GM23338 (cell line): ENCODE measurements at regions not wholly inside any gene's neighbourhood (a gene's known extent, or its start where the extent isn't known, plus 50 kb on each side); places are given as distances from the start of the nearest gene placed in this dataset.

Source experiments
- ATAC-seq: fragments of 200-7000 bp; cut with Tn5 transposase; 3 replicates; pipeline ENCODE4 v1.9.1; 2020
- DNase-seq: peaks from one replicate; pipeline ENCODE4 v3.0.0-alpha.2; 2015; ENCODE audit warnings: low spot score
- H2AFZ ChIP-seq: fragments of 200-600 bp; sonication (generic); 2 replicates; pipeline ENCODE4 v1.8.0; 2016; ENCODE audit warnings: antibody characterized with exemption, mild to moderate bottlenecking, moderate library complexity
- H3F3A ChIP-seq: fragments of 200-600 bp; sonication (generic); replicated peaks from 2 replicates; pipeline ENCODE4 v1.8.0; 2017; ENCODE audit warnings: antibody characterized with exemption, mixed run types, low read depth
- H3K27ac ChIP-seq: fragments of 200-600 bp; sonication (generic); 2 replicates; pipeline ENCODE4 v1.6.1; 2016; ENCODE audit warnings: low read depth
- H3K27me3 ChIP-seq: fragments of 200-600 bp; sonication (generic); 2 replicates; pipeline ENCODE4 v1.8.0; 2016; ENCODE audit warnings: mild to moderate bottlenecking, mixed run types, moderate library complexity; ENCODE audit not compliant: insufficient read depth
- H3K36me3 ChIP-seq: fragments of 200-600 bp; sonication (generic); 2 replicates; pipeline ENCODE4 v1.8.0; 2016; ENCODE audit warnings: mild to moderate bottlenecking; ENCODE audit not compliant: insufficient read depth
- H3K4me1 ChIP-seq: fragments of 200-600 bp; sonication (generic); 2 replicates; pipeline ENCODE4 v1.8.0; 2016; ENCODE audit warnings: mild to moderate bottlenecking, moderate library complexity; ENCODE audit not compliant: insufficient read depth
- H3K4me2 ChIP-seq: fragments of 200-600 bp; sonication (generic); 2 replicates; pipeline ENCODE4 v1.7.1; 2017; ENCODE audit warnings: mixed run types
- H3K4me3 ChIP-seq: fragments of 200-600 bp; sonication (generic); 2 replicates; pipeline ENCODE4 v1.6.1; 2016; ENCODE audit warnings: mixed run types
- H3K79me2 ChIP-seq: fragments of 200-600 bp; sonication (generic); replicated peaks from 2 replicates; pipeline ENCODE4 v1.8.0; 2017; ENCODE audit warnings: mild to moderate bottlenecking; ENCODE audit not compliant: insufficient read depth
- H3K9me2 ChIP-seq: fragments of 200-600 bp; sonication (generic); 2 replicates; pipeline ENCODE4 v1.8.0; 2017; ENCODE audit not compliant: insufficient read depth
- H4K20me1 ChIP-seq: fragments of 200-600 bp; sonication (generic); replicated peaks from 2 replicates; pipeline ENCODE4 v1.8.0; 2017; ENCODE audit warnings: mild to moderate bottlenecking; ENCODE audit not compliant: insufficient read depth
- H3K27ac Mint-ChIP-seq: 2 replicates; pipeline ENCODE4 v1.8.0; 2020; ENCODE audit warnings: inconsistent platforms, mild to moderate bottlenecking, moderate library complexity, mixed read lengths
- H3K27me3 Mint-ChIP-seq: 3 replicates; pipeline ENCODE4 v1.8.0; 2022; ENCODE audit warnings: low read depth, mild to moderate bottlenecking, moderate library complexity, mixed read lengths, inconsistent platforms; ENCODE audit not compliant: insufficient read depth, poor library complexity
- H3K36me3 Mint-ChIP-seq: 3 replicates; pipeline ENCODE4 v1.8.0; 2021; ENCODE audit warnings: low read depth, mild to moderate bottlenecking, inconsistent platforms, moderate library complexity, mixed read lengths
- H3K4me1 Mint-ChIP-seq: 3 replicates; pipeline ENCODE4 v1.8.0; 2020; ENCODE audit warnings: mild to moderate bottlenecking, inconsistent platforms, mixed read lengths
- H3K4me3 Mint-ChIP-seq: 3 replicates; pipeline ENCODE4 v1.8.0; 2021; ENCODE audit warnings: moderate library complexity, mild to moderate bottlenecking, inconsistent platforms, mixed read lengths
- H3K9me3 Mint-ChIP-seq: 3 replicates; pipeline ENCODE4 v1.8.0; 2020; ENCODE audit warnings: moderate library complexity, mild to moderate bottlenecking, inconsistent platforms, mixed read lengths
- CREB1 ChIP-seq: fragments of 250-450 bp; sonication (Bioruptor Pico); IDR thresholded peaks from 2 replicates; pipeline ENCODE4 v1.5.0; 2020; ENCODE audit warnings: low read depth, mild to moderate bottlenecking, moderate library complexity
- EZH2 ChIP-seq: fragments of 200-600 bp; sonication (generic); IDR thresholded peaks from one replicate; pipeline ENCODE4 v1.8.0; 2017; ENCODE audit warnings: antibody characterized with exemption, mild to moderate bottlenecking, low read depth; ENCODE audit not compliant: unreplicated experiment
- EZH2phosphoT487 ChIP-seq: fragments of 200-600 bp; sonication (generic); IDR thresholded peaks from one replicate; pipeline ENCODE4 v1.8.1; 2018; ENCODE audit warnings: antibody characterized with exemption; ENCODE audit not compliant: unreplicated experiment
- JUNB ChIP-seq: IDR thresholded peaks from one replicate; pipeline ENCODE4 v1.6.1; 2016; ENCODE audit warnings: antibody characterized with exemption; ENCODE audit not compliant: unreplicated experiment
- NANOG ChIP-seq: IDR thresholded peaks from 2 replicates; pipeline ENCODE4 v1.6.1; 2016; ENCODE audit warnings: antibody characterized with exemption, borderline replicate concordance
- POLR2AphosphoS5 ChIP-seq: IDR thresholded peaks from 2 replicates; pipeline ENCODE4 v1.6.1; 2016; ENCODE audit warnings: antibody characterized with exemption, low read depth
- STAT1 ChIP-seq: IDR thresholded peaks from one replicate; pipeline ENCODE4 v1.6.1; 2016; ENCODE audit warnings: antibody characterized with exemption; ENCODE audit not compliant: unreplicated experiment
- ZNF114 ChIP-seq: fragments of 250-450 bp; sonication (Bioruptor Pico); IDR thresholded peaks from 2 replicates; pipeline ENCODE4 v1.5.0; 2020; ENCODE audit warnings: mild to moderate bottlenecking, moderate library complexity
- ZNF331 ChIP-seq: fragments of 250-450 bp; sonication (Bioruptor Pico); IDR thresholded peaks from 2 replicates; pipeline ENCODE4 v1.5.0; 2020; ENCODE audit warnings: low read depth, mild to moderate bottlenecking, moderate library complexity
- TF ChIP-seq, protein P1 (sequence below): IDR thresholded peaks from one replicate; pipeline ENCODE4 v1.6.1; 2018; ENCODE audit warnings: antibody characterized with exemption; ENCODE audit not compliant: unreplicated experiment
- TF ChIP-seq, protein P2 (sequence below), 2 experiments: fragments of 200-600 bp in 1 of 2; sonication (generic) in 1 of 2; conservative IDR thresholded peaks; 2 replicates each; pipeline versions ENCODE4 v1.5.1 to v1.6.1; 2016 to 2017; ENCODE audit warnings: antibody characterized with exemption in 2 of 2, low read depth in 2 of 2, mild to moderate bottlenecking in 2 of 2, moderate library complexity in 1 of 2

DNA sequence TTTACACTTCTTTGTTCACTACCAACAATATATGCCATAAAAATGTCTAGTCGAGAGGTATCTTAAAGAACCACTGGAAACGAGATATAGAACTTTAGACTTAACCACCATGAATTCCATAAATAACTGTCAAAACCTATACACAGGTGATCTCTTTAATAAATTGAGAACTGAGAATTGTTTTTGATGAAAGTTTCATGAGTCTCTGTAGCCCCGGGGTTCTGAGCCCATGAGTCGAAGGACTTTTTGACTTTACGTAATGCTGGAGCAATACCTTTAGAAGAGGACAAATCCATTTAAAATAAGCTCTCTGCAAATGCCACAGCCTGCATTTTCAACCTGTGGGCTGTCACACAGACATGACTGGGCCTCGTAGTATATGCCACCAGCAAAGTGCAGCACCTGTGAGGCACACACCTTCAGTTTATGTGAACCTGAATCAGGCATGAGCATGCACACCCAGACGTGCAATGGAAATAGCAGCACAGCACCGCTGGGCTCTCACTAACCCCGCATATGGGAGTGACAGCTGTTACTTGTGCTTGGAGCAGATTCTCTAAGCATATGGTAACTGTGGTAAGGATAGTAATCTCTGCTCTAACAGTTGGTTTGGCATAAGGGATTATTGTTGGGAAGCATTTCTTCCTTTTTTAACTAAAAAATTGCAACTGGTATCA is 383.2 kb downstream of the SOCS6 start:
- H3K4me3 ChIP-seq: no peak overlapping the region
- peaks cover 86% of the 10 kb centered on the region for H3K9me3 Mint-ChIP-seq
- no peak overlapping the region for H2AFZ ChIP-seq
- H4K20me1 ChIP-seq: no peaks in the 10 kb centered on the region
- H3K27me3 ChIP-seq: no peaks in the 10 kb centered on the region
- no peak overlapping the region for H3K4me2 ChIP-seq
- TF ChIP-seq ZNF114: no peak
- TF ChIP-seq STAT1: no peak
- TF ChIP-seq, protein P1, sequence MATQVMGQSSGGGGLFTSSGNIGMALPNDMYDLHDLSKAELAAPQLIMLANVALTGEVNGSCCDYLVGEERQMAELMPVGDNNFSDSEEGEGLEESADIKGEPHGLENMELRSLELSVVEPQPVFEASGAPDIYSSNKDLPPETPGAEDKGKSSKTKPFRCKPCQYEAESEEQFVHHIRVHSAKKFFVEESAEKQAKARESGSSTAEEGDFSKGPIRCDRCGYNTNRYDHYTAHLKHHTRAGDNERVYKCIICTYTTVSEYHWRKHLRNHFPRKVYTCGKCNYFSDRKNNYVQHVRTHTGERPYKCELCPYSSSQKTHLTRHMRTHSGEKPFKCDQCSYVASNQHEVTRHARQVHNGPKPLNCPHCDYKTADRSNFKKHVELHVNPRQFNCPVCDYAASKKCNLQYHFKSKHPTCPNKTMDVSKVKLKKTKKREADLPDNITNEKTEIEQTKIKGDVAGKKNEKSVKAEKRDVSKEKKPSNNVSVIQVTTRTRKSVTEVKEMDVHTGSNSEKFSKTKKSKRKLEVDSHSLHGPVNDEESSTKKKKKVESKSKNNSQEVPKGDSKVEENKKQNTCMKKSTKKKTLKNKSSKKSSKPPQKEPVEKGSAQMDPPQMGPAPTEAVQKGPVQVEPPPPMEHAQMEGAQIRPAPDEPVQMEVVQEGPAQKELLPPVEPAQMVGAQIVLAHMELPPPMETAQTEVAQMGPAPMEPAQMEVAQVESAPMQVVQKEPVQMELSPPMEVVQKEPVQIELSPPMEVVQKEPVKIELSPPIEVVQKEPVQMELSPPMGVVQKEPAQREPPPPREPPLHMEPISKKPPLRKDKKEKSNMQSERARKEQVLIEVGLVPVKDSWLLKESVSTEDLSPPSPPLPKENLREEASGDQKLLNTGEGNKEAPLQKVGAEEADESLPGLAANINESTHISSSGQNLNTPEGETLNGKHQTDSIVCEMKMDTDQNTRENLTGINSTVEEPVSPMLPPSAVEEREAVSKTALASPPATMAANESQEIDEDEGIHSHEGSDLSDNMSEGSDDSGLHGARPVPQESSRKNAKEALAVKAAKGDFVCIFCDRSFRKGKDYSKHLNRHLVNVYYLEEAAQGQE: no peak
- TF ChIP-seq ZNF331 (CRISPR knock-in tag): no peak
- no peaks in the 10 kb centered on the region for H3K4me1 Mint-ChIP-seq
- H3K4me1 ChIP-seq: no peaks in the 10 kb centered on the region
- peaks cover 19% of the 10 kb centered on the region for H3K36me3 Mint-ChIP-seq
- H3K79me2 ChIP-seq: no peaks in the 10 kb centered on the region
- ATAC-seq: no peak
- DNase-seq: no peak
- no peaks in the 10 kb centered on the region for H3K9me2 ChIP-seq
- no peaks in the 10 kb centered on the region for H3K27me3 Mint-ChIP-seq
- no peaks in the 10 kb centered on the region for H3K36me3 ChIP-seq
- no peak overlapping the region for H3K27ac ChIP-seq
- H3K4me3 Mint-ChIP-seq: no peak overlapping the region
- H3F3A ChIP-seq: no peaks in the 10 kb centered on the region
- no peak overlapping the region for H3K27ac Mint-ChIP-seq

DNA sequence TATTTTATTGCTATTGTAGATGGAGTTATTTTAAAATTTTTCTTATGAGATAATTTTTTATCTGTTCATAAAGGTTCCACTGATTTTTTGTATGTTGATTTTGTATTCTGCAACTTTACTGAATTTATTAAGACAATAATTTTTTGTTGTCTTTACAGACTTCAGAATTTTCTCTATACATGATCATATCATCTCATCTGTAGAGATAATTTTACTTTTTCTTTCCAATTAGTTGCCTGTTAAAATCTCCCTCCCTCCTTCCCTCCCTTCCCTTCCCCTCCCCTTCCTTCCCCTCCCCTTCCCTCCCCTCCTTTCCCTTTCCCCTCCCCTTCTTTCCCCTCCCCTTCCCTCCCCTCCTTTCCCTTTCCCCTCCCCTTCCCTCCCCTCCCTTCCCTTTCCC is 378.1 kb downstream of the SOCS6 start:
- Mint-ChIP-seq H3K27me3 (no peaks in the 10 kb centered on the region), H3K27ac (no peak overlapping the region)
- TF ChIP-seq STAT1 (no peak), EZH2 (no peak), POLR2AphosphoS5 (no peak), EZH2phosphoT487 (no peak), ZNF114 (no peak), ZNF331 (CRISPR knock-in tag) (no peak), CREB1 (CRISPR knock-in tag) (no peak), NANOG (no peak), JUNB (no peak)
- TF ChIP-seq, protein P2, sequence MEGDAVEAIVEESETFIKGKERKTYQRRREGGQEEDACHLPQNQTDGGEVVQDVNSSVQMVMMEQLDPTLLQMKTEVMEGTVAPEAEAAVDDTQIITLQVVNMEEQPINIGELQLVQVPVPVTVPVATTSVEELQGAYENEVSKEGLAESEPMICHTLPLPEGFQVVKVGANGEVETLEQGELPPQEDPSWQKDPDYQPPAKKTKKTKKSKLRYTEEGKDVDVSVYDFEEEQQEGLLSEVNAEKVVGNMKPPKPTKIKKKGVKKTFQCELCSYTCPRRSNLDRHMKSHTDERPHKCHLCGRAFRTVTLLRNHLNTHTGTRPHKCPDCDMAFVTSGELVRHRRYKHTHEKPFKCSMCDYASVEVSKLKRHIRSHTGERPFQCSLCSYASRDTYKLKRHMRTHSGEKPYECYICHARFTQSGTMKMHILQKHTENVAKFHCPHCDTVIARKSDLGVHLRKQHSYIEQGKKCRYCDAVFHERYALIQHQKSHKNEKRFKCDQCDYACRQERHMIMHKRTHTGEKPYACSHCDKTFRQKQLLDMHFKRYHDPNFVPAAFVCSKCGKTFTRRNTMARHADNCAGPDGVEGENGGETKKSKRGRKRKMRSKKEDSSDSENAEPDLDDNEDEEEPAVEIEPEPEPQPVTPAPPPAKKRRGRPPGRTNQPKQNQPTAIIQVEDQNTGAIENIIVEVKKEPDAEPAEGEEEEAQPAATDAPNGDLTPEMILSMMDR (conservative IDR thresholded peaks at IDR 0.05; ENCODE audit: low read depth in 2 of 2): no peak

More for the DNA sequence above, 378.1 kb downstream of the SOCS6 start:
- ATAC-seq (no peak), DNase-seq (no peak)
- H3K4me2 ChIP-seq: no peak overlapping the region
- H3K27me3 ChIP-seq: no peaks in the 10 kb centered on the region
- Mint-ChIP-seq H3K9me3 (peaks cover 76% of the 10 kb centered on the region), H3K4me3 (no peak overlapping the region), H3K4me1 (no peaks in the 10 kb centered on the region), H3K36me3 (peaks cover 17% of the 10 kb centered on the region)
- no peaks in the 10 kb centered on the region for H3F3A ChIP-seq
- no peaks in the 10 kb centered on the region for H3K9me2 ChIP-seq
- no peak overlapping the region for H3K27ac ChIP-seq
- no peaks in the 10 kb centered on the region for H3K4me1 ChIP-seq
- no peaks in the 10 kb centered on the region for H3K79me2 ChIP-seq
- H2AFZ ChIP-seq: no peak overlapping the region
- no peaks in the 10 kb centered on the region for H4K20me1 ChIP-seq
- H3K36me3 ChIP-seq: no peaks in the 10 kb centered on the region
- no peak overlapping the region for H3K4me3 ChIP-seq
